ENCODE measurements at regions not wholly inside any gene's neighbourhood (a gene's known extent, or its start where the extent isn't known, plus 50 kb on each side); places are given as distances from the start of the nearest gene placed in this dataset.

- Mint-ChIP-seq H3K27ac (no peak overlapping the region), H3K4me3 (no peak overlapping the region), H3K4me1 (ENCODE audit: low read depth) (no peaks in the 10 kb centered on the region), H3K9me3 (peaks cover 5% of the 10 kb centered on the region), H3K27me3 (no peaks in the 10 kb centered on the region), H3K36me3 (no peaks in the 10 kb centered on the region)
- no peak for DNase-seq
- ChIA-PET CTCF (no interaction called here), POLR2A (no interaction called here)
- intact Hi-C loops (cut with micrococcal nuclease) = no loop called here
Measured at GRCh38 chr3:64915778-64916177, 228.0 kb upstream of the ADAMTS9 start.

- Mint-ChIP-seq H3K9me3 (peaks cover 13% of the 10 kb centered on the region), H3K27ac (no peak overlapping the region), H3K27me3 (no peaks in the 10 kb centered on the region), H3K4me3 (no peak overlapping the region), H3K4me1 (ENCODE audit: low read depth) (no peaks in the 10 kb centered on the region), H3K36me3 (no peaks in the 10 kb centered on the region)
- intact Hi-C loops (cut with micrococcal nuclease) = no loop called here
- no peak for DNase-seq
- CTCF ChIA-PET = no interaction called here
- POLR2A ChIA-PET = no interaction called here
Measured at GRCh38 chr3:64913515-64913914, 225.7 kb upstream of the ADAMTS9 start.

DNA sequence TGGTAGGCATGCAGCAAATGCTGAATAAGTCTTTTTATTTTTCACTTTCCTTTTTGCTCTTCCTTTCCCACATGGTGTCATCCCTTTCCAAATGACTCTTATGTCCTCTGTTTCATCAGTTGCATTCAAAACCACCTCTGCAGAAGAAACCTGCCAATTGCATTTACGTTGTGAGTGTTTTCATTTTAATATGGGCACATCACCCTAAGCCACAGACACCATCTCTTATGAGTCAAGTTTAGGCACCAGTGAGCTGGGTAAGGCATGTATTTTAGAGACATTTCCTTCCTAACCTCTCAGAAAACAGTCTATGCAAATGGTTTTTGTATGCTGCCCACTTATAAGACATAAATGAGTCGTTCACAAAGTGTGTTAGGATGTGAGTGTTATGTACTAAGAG lies 223.3 kb upstream of the ADAMTS9 start:
- ChIA-PET CTCF (no interaction called here), POLR2A (no interaction called here)
- H3K9me3 Mint-ChIP-seq = peaks cover 13% of the 10 kb centered on the region
- no peaks in the 10 kb centered on the region for H3K4me1 Mint-ChIP-seq (ENCODE audit: low read depth)
- no peak overlapping the region for H3K27ac Mint-ChIP-seq
- DNase-seq = no peak
- no peak overlapping the region for H3K4me3 Mint-ChIP-seq
- intact Hi-C loops (cut with micrococcal nuclease) = no loop called here
- H3K36me3 Mint-ChIP-seq = no peaks in the 10 kb centered on the region
- no peaks in the 10 kb centered on the region for H3K27me3 Mint-ChIP-seq

DNA sequence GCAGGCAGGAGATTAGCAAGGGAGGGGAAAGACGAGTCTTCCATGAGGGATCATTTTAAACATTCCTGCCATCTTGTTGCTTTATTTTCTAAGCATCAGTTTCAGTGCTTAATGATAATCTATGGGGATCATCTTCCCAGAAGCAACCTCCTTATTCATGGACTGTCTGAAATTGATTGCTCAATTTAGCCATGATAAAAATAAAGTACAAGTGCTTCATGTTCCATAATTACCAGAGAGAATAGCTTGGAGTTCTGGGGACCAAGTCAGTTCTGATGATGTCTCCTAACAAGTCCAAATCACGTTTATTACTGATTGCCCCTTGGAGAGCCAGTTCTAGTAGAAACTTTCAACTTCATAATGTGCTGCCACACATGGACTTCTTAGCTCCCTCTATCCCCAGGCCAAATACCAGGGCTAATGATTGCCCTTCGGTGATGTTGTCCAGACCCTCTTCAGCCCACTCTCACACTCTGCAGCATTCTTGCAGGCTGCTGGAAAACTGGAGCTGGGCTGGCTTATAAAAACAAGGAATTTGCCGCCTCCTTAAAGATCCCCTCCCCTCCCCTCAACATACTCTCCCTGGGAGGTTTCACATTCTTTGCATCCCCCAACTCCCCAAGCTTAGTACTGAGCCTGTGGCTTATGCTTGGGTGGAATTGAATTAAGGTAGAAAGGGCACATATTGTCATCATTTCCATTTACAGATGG lies 222.1 kb upstream of the ADAMTS9 start:
- Mint-ChIP-seq H3K4me3 (no peak overlapping the region), H3K27ac (no peak overlapping the region), H3K9me3 (peaks cover 13% of the 10 kb centered on the region), H3K27me3 (no peaks in the 10 kb centered on the region), H3K4me1 (ENCODE audit: low read depth) (no peaks in the 10 kb centered on the region), H3K36me3 (no peaks in the 10 kb centered on the region)
- intact Hi-C loops (cut with micrococcal nuclease) = no loop called here
- no peak for DNase-seq
- ChIA-PET POLR2A (no interaction called here), CTCF (no interaction called here)

DNA sequence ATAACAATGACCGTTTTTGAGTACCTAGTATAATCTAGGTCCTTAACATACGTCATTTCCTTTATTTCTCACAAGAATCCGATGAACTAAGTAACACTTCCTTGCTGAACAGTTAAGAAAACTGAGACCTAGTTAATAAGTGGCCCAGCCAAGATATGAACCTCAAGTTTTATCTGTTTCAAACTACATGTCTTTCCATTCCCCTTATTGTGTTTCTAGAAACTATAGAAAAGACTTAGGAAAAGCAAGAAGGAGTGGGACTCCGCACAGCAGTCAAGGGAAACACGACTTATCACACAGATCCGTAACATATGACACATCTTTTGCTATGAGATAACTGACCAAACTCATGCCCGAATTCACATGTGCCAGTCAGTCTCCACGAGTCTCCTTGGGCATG lies 221.2 kb upstream of the ADAMTS9 start:
- Mint-ChIP-seq H3K4me3 (no peak overlapping the region), H3K4me1 (ENCODE audit: low read depth) (no peaks in the 10 kb centered on the region), H3K27me3 (no peaks in the 10 kb centered on the region), H3K9me3 (peaks cover 13% of the 10 kb centered on the region), H3K36me3 (no peaks in the 10 kb centered on the region), H3K27ac (no peak overlapping the region)
- POLR2A ChIA-PET = no interaction called here
- CTCF ChIA-PET = no interaction called here
- intact Hi-C loops (cut with micrococcal nuclease) = no loop called here
- DNase-seq = no peak

GRCh38 chr3:64908251-64908685 lies 220.5 kb upstream of the ADAMTS9 start:
- no peak for DNase-seq
- Mint-ChIP-seq H3K27ac (no peak overlapping the region), H3K4me1 (ENCODE audit: low read depth) (no peaks in the 10 kb centered on the region), H3K4me3 (no peak overlapping the region), H3K9me3 (peaks cover 13% of the 10 kb centered on the region), H3K27me3 (no peaks in the 10 kb centered on the region), H3K36me3 (no peaks in the 10 kb centered on the region)
- intact Hi-C loops (cut with micrococcal nuclease) = no loop called here
- ChIA-PET CTCF (no interaction called here), POLR2A (no interaction called here)

DNA sequence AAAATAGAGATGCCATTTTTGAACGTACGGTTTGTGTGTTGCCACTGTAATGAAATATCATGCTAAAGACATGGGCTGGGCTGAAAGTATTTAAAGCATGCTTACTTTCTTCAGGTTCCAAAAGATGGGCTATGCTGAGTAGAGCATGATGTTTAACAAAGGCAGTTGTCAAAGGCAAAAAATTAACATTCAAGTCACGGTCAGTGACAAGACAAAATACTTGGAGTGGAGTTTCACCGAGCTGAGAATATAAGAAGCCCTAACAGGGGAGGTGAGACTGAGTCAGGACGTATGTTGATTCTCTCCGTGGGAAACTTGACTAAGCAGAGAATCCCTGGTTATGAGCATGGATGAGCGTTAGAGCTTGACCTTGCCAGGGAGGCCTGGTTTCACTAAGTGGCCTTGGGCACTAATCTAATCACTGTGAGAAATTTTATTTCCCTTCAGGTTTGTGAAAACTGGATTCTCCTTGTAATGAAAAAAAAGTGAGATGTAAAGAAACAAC lies 218.2 kb upstream of the ADAMTS9 start:
- no peaks in the 10 kb centered on the region for H3K4me1 Mint-ChIP-seq (ENCODE audit: low read depth)
- CTCF ChIA-PET = no interaction called here
- H3K27ac Mint-ChIP-seq = no peak overlapping the region
- H3K4me3 Mint-ChIP-seq = no peak overlapping the region
- H3K36me3 Mint-ChIP-seq = no peaks in the 10 kb centered on the region
- POLR2A ChIA-PET = no interaction called here
- no peak for DNase-seq
- intact Hi-C loops (cut with micrococcal nuclease) = no loop called here
- no peaks in the 10 kb centered on the region for H3K27me3 Mint-ChIP-seq
- peaks cover 8% of the 10 kb centered on the region for H3K9me3 Mint-ChIP-seq

DNA sequence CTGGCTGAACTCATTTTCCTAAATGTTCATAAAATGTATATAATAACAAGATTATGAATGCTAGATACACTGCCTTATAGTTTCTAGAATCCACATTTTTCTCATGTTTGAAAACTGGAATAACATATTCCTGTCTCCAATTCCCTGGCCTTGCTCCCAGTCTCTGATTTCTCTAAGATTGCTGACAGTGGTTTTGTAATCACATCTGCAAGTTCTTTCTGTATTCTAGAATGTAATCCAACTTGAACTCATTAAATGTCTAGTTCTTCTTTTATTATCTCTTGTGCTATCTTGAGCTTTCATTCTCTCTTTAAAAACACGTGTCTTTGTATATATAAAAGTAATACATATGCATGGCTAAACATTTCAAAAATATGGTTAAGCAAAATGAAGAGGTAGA lies 215.2 kb upstream of the ADAMTS9 start:
- Mint-ChIP-seq H3K27me3 (no peaks in the 10 kb centered on the region), H3K27ac (no peak overlapping the region), H3K9me3 (no peaks in the 10 kb centered on the region), H3K4me1 (ENCODE audit: low read depth) (no peaks in the 10 kb centered on the region), H3K36me3 (no peaks in the 10 kb centered on the region), H3K4me3 (no peak overlapping the region)
- DNase-seq = no peak
- CTCF ChIA-PET = no interaction called here
- POLR2A ChIA-PET = no interaction called here
- intact Hi-C loops (cut with micrococcal nuclease) = no loop called here

GRCh38 chr3:64901986-64902516 lies 214.3 kb upstream of the ADAMTS9 start:
- Mint-ChIP-seq H3K4me1 (ENCODE audit: low read depth) (no peaks in the 10 kb centered on the region), H3K27ac (no peak overlapping the region), H3K27me3 (no peaks in the 10 kb centered on the region), H3K9me3 (no peaks in the 10 kb centered on the region), H3K36me3 (no peaks in the 10 kb centered on the region), H3K4me3 (no peak overlapping the region)
- ChIA-PET POLR2A (no interaction called here), CTCF (no interaction called here)
- intact Hi-C loops (cut with micrococcal nuclease) = no loop called here
- no peak for DNase-seq

- CTCF ChIA-PET = no interaction called here
- H3K4me3 Mint-ChIP-seq = no peak overlapping the region
Measured at GRCh38 chr3:64901522-64901885, 213.7 kb upstream of the ADAMTS9 start.

GRCh38 chr3:64900617-64901521 lies 213.1 kb upstream of the ADAMTS9 start:
- Mint-ChIP-seq H3K9me3 (no peaks in the 10 kb centered on the region), H3K36me3 (no peaks in the 10 kb centered on the region), H3K4me3 (no peak overlapping the region), H3K27ac (no peak overlapping the region), H3K27me3 (no peaks in the 10 kb centered on the region), H3K4me1 (ENCODE audit: low read depth) (no peaks in the 10 kb centered on the region)
- DNase-seq = no peak
- intact Hi-C loops (cut with micrococcal nuclease) = no loop called here
- ChIA-PET POLR2A (no interaction called here), CTCF (no interaction called here)

More at GRCh38 chr3:64901522-64901885, 213.7 kb upstream of the ADAMTS9 start:
- Mint-ChIP-seq H3K4me1 (ENCODE audit: low read depth) (no peaks in the 10 kb centered on the region), H3K27me3 (no peaks in the 10 kb centered on the region), H3K27ac (no peak overlapping the region), H3K9me3 (no peaks in the 10 kb centered on the region), H3K36me3 (no peaks in the 10 kb centered on the region)
- intact Hi-C loops (cut with micrococcal nuclease) = no loop called here
- DNase-seq = no peak
- POLR2A ChIA-PET = no interaction called here

- no peaks in the 10 kb centered on the region for H3K9me3 Mint-ChIP-seq
- no peak overlapping the region for H3K4me3 Mint-ChIP-seq
- no peaks in the 10 kb centered on the region for H3K36me3 Mint-ChIP-seq
- no peak overlapping the region for H3K27ac Mint-ChIP-seq
- no peak for DNase-seq
- CTCF ChIA-PET = no interaction called here
- H3K4me1 Mint-ChIP-seq (ENCODE audit: low read depth) = no peaks in the 10 kb centered on the region
- no peaks in the 10 kb centered on the region for H3K27me3 Mint-ChIP-seq
- intact Hi-C loops (cut with micrococcal nuclease) = no loop called here
- POLR2A ChIA-PET = no interaction called here
Measured at GRCh38 chr3:64900156-64900555, 212.4 kb upstream of the ADAMTS9 start.

GRCh38 chr3:64898941-64899340 lies 211.1 kb upstream of the ADAMTS9 start:
- CTCF ChIA-PET = no interaction called here
- H3K4me1 Mint-ChIP-seq (ENCODE audit: low read depth) = no peaks in the 10 kb centered on the region
- POLR2A ChIA-PET = no interaction called here

More at GRCh38 chr3:64898941-64899340, 211.1 kb upstream of the ADAMTS9 start:
- no peak overlapping the region for H3K4me3 Mint-ChIP-seq
- H3K27ac Mint-ChIP-seq = no peak overlapping the region
- intact Hi-C loops (cut with micrococcal nuclease) = no loop called here
- H3K9me3 Mint-ChIP-seq = no peaks in the 10 kb centered on the region
- no peak for DNase-seq
- no peaks in the 10 kb centered on the region for H3K27me3 Mint-ChIP-seq
- H3K36me3 Mint-ChIP-seq = no peaks in the 10 kb centered on the region

Data from activated CD4-positive, alpha-beta memory T cell treated with anti-CD3 and anti-CD28 coated beads for 36 hours (primary cell).